OCI-LY3 (cell line): ENCODE measurements at regions not wholly inside any gene's neighbourhood (a gene's known extent, or its start where the extent isn't known, plus 50 kb on each side); places are given as distances from the start of the nearest gene placed in this dataset.

ENCODE experiments used
- H2AFZ ChIP-seq: fragments of 200-600, 300-600 bp; shearing (Covaris generic); 2 replicates; pipeline ENCODE4 v1.6.0; 2014; ENCODE audit warnings: antibody characterized with exemption, low read depth, low read length
- H3K27ac ChIP-seq: fragments of 200-600, 300-600 bp; sonication (generic); 2 replicates; pipeline ENCODE4 v1.5.1; 2014; ENCODE audit warnings: mild to moderate bottlenecking, low read length, moderate library complexity, mixed read lengths
- H3K27me3 ChIP-seq: fragments of 200-600, 300-600 bp; sonication (generic); 2 replicates; pipeline ENCODE4 v1.6.1; 2014; ENCODE audit warnings: low read depth, low read length, mixed read lengths
- H3K36me3 ChIP-seq: fragments of 200-600, 300-600 bp; sonication (generic); replicated peaks from 2 replicates; pipeline ENCODE3; 2014; ENCODE audit warnings: low read depth, low read length, mixed read lengths
- H3K4me1 ChIP-seq: fragments of 300-600, 200-600 bp; sonication (generic); 2 replicates; pipeline ENCODE4 v1.6.1; 2014; ENCODE audit warnings: low read length, mixed read lengths
- H3K4me2 ChIP-seq: fragments of 200-600, 300-600 bp; sonication (generic); 2 replicates; pipeline ENCODE4 v1.6.1; 2014; ENCODE audit warnings: low read length, mixed read lengths
- H3K4me3 ChIP-seq: fragments of 300-600, 200-600 bp; sonication (generic); 2 replicates; pipeline ENCODE4 v1.5.1; 2014; ENCODE audit warnings: antibody characterized with exemption, mild to moderate bottlenecking, low read length, moderate library complexity
- H3K79me2 ChIP-seq: fragments of 300-600, 200-600 bp; shearing (Covaris generic); 2 replicates; pipeline ENCODE4 v1.6.1; 2014; ENCODE audit warnings: mild to moderate bottlenecking, low read length, mixed read lengths
- H3K9ac ChIP-seq: fragments of 300-600, 200-600 bp; shearing (Covaris generic); 2 replicates; pipeline ENCODE4 v1.6.0; 2014; ENCODE audit warnings: mild to moderate bottlenecking, low read length, moderate library complexity
- H3K9me3 ChIP-seq: fragments of 200-600, 300-600 bp; shearing (Covaris generic); 2 replicates; pipeline ENCODE4 v1.6.1; 2014; ENCODE audit warnings: low read length, mixed read lengths; ENCODE audit not compliant: insufficient read depth
- H4K20me1 ChIP-seq: fragments of 200-600, 300-600 bp; sonication (generic); 2 replicates; pipeline ENCODE4 v1.6.1; 2016; ENCODE audit warnings: low read length, mixed read lengths; ENCODE audit not compliant: insufficient read depth
- CTCF ChIP-seq: fragments of 200-600, 300-600 bp; sonication (generic); IDR thresholded peaks from 2 replicates; pipeline ENCODE4 v1.5.1; 2014; ENCODE audit warnings: antibody characterized with exemption, low read length, low read depth
- EZH2phosphoT487 ChIP-seq: fragments of 200-600 bp; shearing (Covaris generic); IDR thresholded peaks from 2 replicates; pipeline ENCODE4 v1.6.1; 2018; ENCODE audit warnings: antibody characterized with exemption, mixed run types, low read depth

DNA sequence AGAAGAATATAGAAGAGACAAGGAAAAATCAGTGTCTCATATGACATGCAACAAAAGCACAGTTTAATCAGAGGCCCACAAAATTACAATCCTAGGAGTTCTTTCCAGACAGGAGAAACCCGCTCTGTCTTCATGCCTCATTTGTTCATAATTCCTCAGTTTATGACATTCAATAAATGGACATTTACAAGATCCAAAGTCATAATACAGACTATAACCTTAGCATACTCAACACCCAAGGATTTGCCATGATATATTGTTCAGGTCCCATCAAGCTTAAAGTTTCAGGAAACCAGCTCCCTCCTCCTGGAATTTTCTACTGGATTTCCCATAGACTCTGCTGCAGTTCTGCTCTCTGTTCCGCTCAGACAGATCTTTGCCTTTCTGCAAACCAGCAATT, 56.4 kb upstream of the POMP start:
- H3K4me2 ChIP-seq = no peak overlapping the region
- peaks cover 20% of the 10 kb centered on the region for H3K4me1 ChIP-seq
- no peaks in the 10 kb centered on the region for H4K20me1 ChIP-seq
- no peak overlapping the region for H3K4me3 ChIP-seq
- H3K27ac ChIP-seq = no peak overlapping the region
- H2AFZ ChIP-seq = no peak overlapping the region
- H3K9ac ChIP-seq = no peak overlapping the region
- H3K79me2 ChIP-seq = no peaks in the 10 kb centered on the region
- no peak for TF ChIP-seq CTCF
- no peaks in the 10 kb centered on the region for H3K9me3 ChIP-seq
- H3K27me3 ChIP-seq = no peaks in the 10 kb centered on the region; the same call in 1 of the 2 replicates
- H3K36me3 ChIP-seq = no peaks in the 10 kb centered on the region

GRCh38 chr13:28601581-28601980, 57.3 kb upstream of the POMP start:
- no peak for TF ChIP-seq CTCF
- TF ChIP-seq EZH2phosphoT487 = no peak
- H3K4me2 ChIP-seq = no peak overlapping the region
- H3K36me3 ChIP-seq = no peaks in the 10 kb centered on the region

DNA sequence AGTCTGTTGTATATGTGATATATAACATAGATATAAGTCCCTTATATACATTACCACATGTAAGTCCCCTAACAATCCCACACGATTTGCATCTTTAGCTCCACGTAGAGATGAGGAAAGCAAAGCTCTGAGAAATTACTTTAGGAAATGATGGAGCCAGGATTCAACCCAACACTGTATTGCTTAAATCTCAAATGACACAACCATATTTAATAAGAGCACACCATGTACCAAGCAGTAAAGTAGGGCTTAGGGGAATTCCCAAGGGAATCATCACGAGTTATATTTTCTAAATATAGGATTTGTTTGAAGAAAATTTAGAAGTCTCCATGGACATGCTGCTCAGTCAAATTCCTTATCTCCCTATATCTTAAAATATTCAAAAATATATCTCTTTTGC, 61.3 kb upstream of the POMP start:
- Histone ChIP-seq H4K20me1 (no peaks in the 10 kb centered on the region), H3K9ac (no peak overlapping the region), H2AFZ (no peak overlapping the region), H3K27ac (no peak overlapping the region), H3K27me3 (no peaks in the 10 kb centered on the region; the same call in 1 of the 2 replicates), H3K36me3 (no peaks in the 10 kb centered on the region), H3K4me2 (no peak overlapping the region), H3K4me3 (no peak overlapping the region), H3K9me3 (no peaks in the 10 kb centered on the region), H3K79me2 (no peaks in the 10 kb centered on the region), H3K4me1 (peaks cover 10% of the 10 kb centered on the region)
- TF ChIP-seq CTCF (no peak), EZH2phosphoT487 (no peak)

More at GRCh38 chr13:28601581-28601980, 57.3 kb upstream of the POMP start:
- no peaks in the 10 kb centered on the region; the same call in 1 of the 2 replicates for H3K27me3 ChIP-seq
- H3K79me2 ChIP-seq = no peaks in the 10 kb centered on the region
- no peaks in the 10 kb centered on the region for H3K9me3 ChIP-seq
- no peak overlapping the region for H3K27ac ChIP-seq
- peaks cover 12% of the 10 kb centered on the region for H3K4me1 ChIP-seq
- H3K9ac ChIP-seq = no peak overlapping the region
- no peak overlapping the region for H3K4me3 ChIP-seq
- H2AFZ ChIP-seq = no peak overlapping the region
- no peaks in the 10 kb centered on the region for H4K20me1 ChIP-seq

DNA sequence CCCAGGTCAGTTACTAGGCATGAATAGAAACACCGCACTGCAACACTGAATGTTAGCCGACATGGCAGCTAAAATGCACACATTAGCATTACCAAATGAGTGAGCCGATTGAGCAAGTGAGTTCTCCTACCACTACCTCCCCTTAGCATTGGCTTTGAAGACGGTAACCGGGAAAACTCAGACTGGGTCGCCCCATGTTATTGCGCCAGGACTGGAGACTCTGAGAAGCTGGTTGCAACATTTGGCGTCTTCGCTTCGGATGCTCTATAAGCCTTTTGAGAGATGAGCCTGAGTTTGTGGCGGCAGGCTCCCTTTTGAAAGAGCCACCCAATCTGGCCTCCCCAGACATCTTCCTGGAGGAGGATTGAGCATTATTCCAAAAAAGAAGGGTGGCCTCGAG, 68.5 kb upstream of the POMP start:
- H3K27ac ChIP-seq = no peak overlapping the region
- H3K4me3 ChIP-seq = no peak overlapping the region
- H4K20me1 ChIP-seq = no peaks in the 10 kb centered on the region
- no peak overlapping the region for H2AFZ ChIP-seq
- H3K27me3 ChIP-seq = no peaks in the 10 kb centered on the region
- H3K79me2 ChIP-seq = no peaks in the 10 kb centered on the region
- peaks cover 17% of the 10 kb centered on the region for H3K4me1 ChIP-seq
- no peaks in the 10 kb centered on the region for H3K9me3 ChIP-seq
- no peak overlapping the region for H3K4me2 ChIP-seq
- H3K36me3 ChIP-seq = no peaks in the 10 kb centered on the region
- no peak for TF ChIP-seq CTCF
- TF ChIP-seq EZH2phosphoT487 = no peak
- no peak overlapping the region for H3K9ac ChIP-seq
